ENCODE measurements at regions not wholly inside any gene's neighbourhood (a gene's known extent, or its start where the extent isn't known, plus 50 kb on each side); places are given as distances from the start of the nearest gene placed in this dataset.

- TF ChIP-seq CEBPB (IDR thresholded peaks at IDR 0.05; ENCODE audit: low read depth) (no peak), JUND (IDR thresholded peaks at IDR 0.05) (no peak), MAX (IDR thresholded peaks at IDR 0.05) (no peak)
Measured at GRCh38 chr7:25636168-25636567, 407.9 kb upstream of the NPVF start.

Measured in HCT116 (cell line).